T-cell (primary cell): ENCODE measurements at regions not wholly inside any gene's neighbourhood (a gene's known extent, or its start where the extent isn't known, plus 50 kb on each side); places are given as distances from the start of the nearest gene placed in this dataset.
A peak's percentile ranks its signal among the peaks of the same experiment; 100 is the strongest.

Experiments used
- ATAC-seq, 4 experiments: fragments of 200-7000 bp in 3 of 4; fragments of 150-1000 bp in 1 of 4; cut with Tn5 transposase; replicated peaks in 1 of 4; 1 replicate in 3 of 4; 2 replicates in 1 of 4; pipeline ENCODE4 v1.10.0; 2021; ENCODE audit warnings: moderate library complexity in 3 of 4, mild to moderate bottlenecking in 2 of 4, moderate number of reproducible peaks in 1 of 4
- CTCF ChIA-PET, 2 donors: fragments of 300-600 bp; sonication (Branson Sonifier 250); formaldehyde crosslinking; loops; one replicate each; lab custom pipeline; 2022; ENCODE audit warnings: antibody characterized with exemption in 2 of 2; lab: Charles Lee
- POLR2A ChIA-PET, 2 donors: fragments of 300-600 bp; sonication (Branson Sonifier 250); formaldehyde crosslinking; loops; one replicate each; lab custom pipeline; 2022; ENCODE audit warnings: antibody characterized with exemption in 2 of 2; lab: Charles Lee
- DNase-seq, 35 experiments: peaks; one replicate each; pipeline versions ENCODE4 v3.0.0 to v3.0.0-alpha.2; 2013 to 2023
- H3K27ac ChIP-seq: one replicate; pipeline ENCODE4 v1.5.1; 2013; ENCODE audit warnings: low read length
- H3K27me3 ChIP-seq, 2 experiments: replicated peaks in 1 of 2; 1 replicate in 1 of 2; 2 replicates in 1 of 2; pipeline versions ENCODE4 v1.6.1 to v1.7.0; 2013; ENCODE audit warnings: low read length in 1 of 2, mixed read lengths in 1 of 2; ENCODE audit not compliant: control insufficient read depth in 2 of 2, insufficient read depth in 2 of 2; ENCODE audit errors: extremely low read depth in 1 of 2
- H3K36me3 ChIP-seq, 2 donors: 1 replicate in 1 of 2; 2 replicates in 1 of 2; pipeline versions ENCODE4 v1.6.1 to v1.7.0; 2013; ENCODE audit warnings: low read length in 1 of 2; ENCODE audit not compliant: control insufficient read depth in 2 of 2, insufficient read depth in 1 of 2; ENCODE audit errors: extremely low read depth in 1 of 2
- H3K4me1 ChIP-seq, 2 experiments: 1 replicate in 1 of 2; 2 replicates in 1 of 2; pipeline versions ENCODE4 v1.6.1 to v1.7.0; 2013; ENCODE audit warnings: low read length in 2 of 2, mixed read lengths in 1 of 2; ENCODE audit not compliant: insufficient read depth in 2 of 2, control insufficient read depth in 1 of 2; ENCODE audit errors: extremely low read depth in 1 of 2
- H3K4me3 ChIP-seq, 2 donors: 1 replicate in 1 of 2; 2 replicates in 1 of 2; pipeline versions ENCODE4 v1.5.1 to v1.7.0; 2013; ENCODE audit warnings: mild to moderate bottlenecking in 2 of 2, low read length in 1 of 2, moderate library complexity in 1 of 2; ENCODE audit not compliant: control insufficient read depth in 1 of 2; ENCODE audit errors: extremely low read depth in 1 of 2
- H3K9me3 ChIP-seq: 2 replicates; pipeline ENCODE4 v1.7.0; 2013
- H3K27ac Mint-ChIP-seq, 2 donors: one replicate each; pipeline ENCODE4 v1.8.0; 2020 to 2021; ENCODE audit warnings: mild to moderate bottlenecking in 2 of 2, mixed read lengths in 2 of 2
- H3K27me3 Mint-ChIP-seq, 2 donors: one replicate each; pipeline ENCODE4 v1.8.0; 2021 to 2022; ENCODE audit warnings: mixed read lengths in 2 of 2
- H3K36me3 Mint-ChIP-seq: one replicate; pipeline ENCODE4 v1.8.0; 2021; ENCODE audit warnings: mixed read lengths
- H3K4me1 Mint-ChIP-seq, 3 donors: one replicate each; pipeline ENCODE4 v1.8.0; 2020 to 2022; ENCODE audit warnings: mixed read lengths in 3 of 3, mild to moderate bottlenecking in 1 of 3
- H3K4me3 Mint-ChIP-seq, 3 donors: one replicate each; pipeline ENCODE4 v1.8.0; 2020 to 2022; ENCODE audit warnings: mild to moderate bottlenecking in 3 of 3, mixed read lengths in 3 of 3, moderate library complexity in 3 of 3
- H3K9me3 Mint-ChIP-seq, 3 donors: one replicate each; pipeline ENCODE4 v1.8.0; 2020 to 2022; ENCODE audit warnings: mixed read lengths in 3 of 3
- WGBS: methylation state at CpG from one replicate; pipeline ENCODE4 v1.1.5; 2013; ENCODE audit warnings: missing lambda C conversion rate; ENCODE audit not compliant: insufficient coverage; 5-methylcytosine and 5-hydroxymethylcytosine counted together

- no CpG with 5 or more reads among the region's 1 CpG for WGBS
- Histone ChIP-seq H3K27ac (no peak overlapping the region), H3K4me3 (no peak overlapping the region), H3K9me3 (no peaks in the 10 kb centered on the region), H3K27me3 (no peaks in the 10 kb centered on the region), H3K4me1 (no peaks in the 10 kb centered on the region), H3K36me3 (no peaks in the 10 kb centered on the region)
- Mint-ChIP-seq H3K9me3 (peaks cover 4 to 9% (median 5%) of the 10 kb centered on the region in 3 donors), H3K36me3 (no peaks in the 10 kb centered on the region), H3K27ac (no peak overlapping the region), H3K27me3 (no peaks in the 10 kb centered on the region), H3K4me1 (no peaks in the 10 kb centered on the region), H3K4me3 (no peak overlapping the region)
- POLR2A ChIA-PET = no interaction called here
- ATAC-seq (no peak), DNase-seq (no peak)
- CTCF ChIA-PET = interaction anchor here in 1 of 2 donors (0.7 kb wide), 2 partner anchors 17 to 176 kb away, joined by 3 read pairs; no protein-coding TSS in a partner anchor
Measured at GRCh38 chr7:80403686-80404241, 108.1 kb downstream of the GNAT3 start.

- Mint-ChIP-seq H3K27ac (no peak overlapping the region), H3K4me1 (no peaks in the 10 kb centered on the region), H3K36me3 (no peaks in the 10 kb centered on the region), H3K9me3 (peaks cover 0 to 6% (median 2%) of the 10 kb centered on the region in 3 donors), H3K27me3 (no peaks in the 10 kb centered on the region), H3K4me3 (no peak overlapping the region)
- Histone ChIP-seq H3K27me3 (no peaks in the 10 kb centered on the region), H3K9me3 (no peaks in the 10 kb centered on the region), H3K27ac (no peak overlapping the region), H3K4me3 (no peak overlapping the region), H3K4me1 (no peaks in the 10 kb centered on the region), H3K36me3 (no peaks in the 10 kb centered on the region)
- ChIA-PET CTCF (interaction anchor here in 1 of 2 donors (0.8 kb wide), 1 partner anchor 18 kb away, joined by 3 read pairs; no protein-coding TSS in a partner anchor), POLR2A (no interaction called here)
- ATAC-seq (no peak), DNase-seq (no peak)
- WGBS = no CpG with 5 or more reads among the region's 1 CpG
Measured at GRCh38 chr7:80401708-80402107, 110.2 kb downstream of the GNAT3 start.

- WGBS = 60% methylated on average over 1 of the region's 2 CpGs
Measured at GRCh38 chr7:80393786-80394185, 118.1 kb downstream of the GNAT3 start.

GRCh38 chr7:80392229-80393169 lies 119.4 kb downstream of the GNAT3 start:
- Histone ChIP-seq H3K27me3 (no peaks in the 10 kb centered on the region), H3K4me3 (no peak overlapping the region), H3K27ac (no peak overlapping the region), H3K36me3 (no peaks in the 10 kb centered on the region), H3K4me1 (no peaks in the 10 kb centered on the region), H3K9me3 (no peaks in the 10 kb centered on the region)
- Mint-ChIP-seq H3K4me3 (no peak overlapping the region), H3K9me3 (peaks cover 0 to 2% (median 0%) of the 10 kb centered on the region in 3 donors), H3K4me1 (no peaks in the 10 kb centered on the region), H3K27ac (no peak overlapping the region), H3K27me3 (no peaks in the 10 kb centered on the region), H3K36me3 (no peaks in the 10 kb centered on the region)
- DNase-seq (peak in 1 of 35 experiments; percentile 22), ATAC-seq (no peak)
- ChIA-PET POLR2A (interaction anchor here in 1 of 2 donors (0.6 kb wide), 1 partner anchor 497 kb away, joined by 3 read pairs; no protein-coding TSS in a partner anchor), CTCF (interaction anchor here in 1 of 2 donors (0.8 to 1.6 kb wide), 4 partner anchors 14 to 332 kb away, joined by 3 to 9 read pairs (median 4); no protein-coding TSS in a partner anchor)
- WGBS = 88% methylated on average over 1 of the region's 4 CpGs

More at GRCh38 chr7:80393786-80394185, 118.1 kb downstream of the GNAT3 start:
- H3K27ac ChIP-seq = no peak overlapping the region
- Mint-ChIP-seq H3K9me3 (peaks cover 0 to 2% (median 0%) of the 10 kb centered on the region in 3 donors), H3K36me3 (no peaks in the 10 kb centered on the region), H3K4me3 (no peak overlapping the region), H3K4me1 (no peaks in the 10 kb centered on the region), H3K27ac (no peak overlapping the region), H3K27me3 (no peaks in the 10 kb centered on the region)
- no peak overlapping the region for H3K4me3 ChIP-seq
- no peaks in the 10 kb centered on the region for H3K4me1 ChIP-seq
- ChIA-PET POLR2A (no interaction called here), CTCF (no interaction called here)
- ATAC-seq = no peak
- no peaks in the 10 kb centered on the region for H3K36me3 ChIP-seq
- no peak for DNase-seq
- H3K27me3 ChIP-seq = no peaks in the 10 kb centered on the region
- H3K9me3 ChIP-seq = no peaks in the 10 kb centered on the region

- Mint-ChIP-seq H3K27ac (no peak overlapping the region), H3K9me3 (peaks cover 0 to 7% (median 2%) of the 10 kb centered on the region in 3 donors), H3K4me1 (no peaks in the 10 kb centered on the region), H3K27me3 (peaks cover 0 to 4% of the 10 kb centered on the region in 2 donors), H3K4me3 (no peak overlapping the region), H3K36me3 (no peaks in the 10 kb centered on the region)
- no peak for ATAC-seq
- no peaks in the 10 kb centered on the region for H3K36me3 ChIP-seq
- H3K4me1 ChIP-seq = no peaks in the 10 kb centered on the region
- no peak overlapping the region for H3K27ac ChIP-seq
- no CpG with 5 or more reads among the region's 4 CpGs for WGBS
- no peaks in the 10 kb centered on the region for H3K27me3 ChIP-seq
- ChIA-PET CTCF (no interaction called here), POLR2A (no interaction called here)
- H3K4me3 ChIP-seq = no peak overlapping the region
- H3K9me3 ChIP-seq = no peaks in the 10 kb centered on the region
- DNase-seq = no peak
Measured at GRCh38 chr7:80387634-80388193, 124.2 kb downstream of the GNAT3 start.

- ATAC-seq = no peak
- H3K9me3 Mint-ChIP-seq = peaks cover 0 to 7% (median 0%) of the 10 kb centered on the region in 3 donors
- POLR2A ChIA-PET = no interaction called here
- peaks cover 0 to 4% of the 10 kb centered on the region in 2 donors for H3K27me3 Mint-ChIP-seq
- no peaks in the 10 kb centered on the region for H3K27me3 ChIP-seq
- H3K9me3 ChIP-seq = no peaks in the 10 kb centered on the region
- H3K4me3 ChIP-seq = no peak overlapping the region
- no peaks in the 10 kb centered on the region for H3K4me1 Mint-ChIP-seq
- H3K4me3 Mint-ChIP-seq = no peak overlapping the region
- no peaks in the 10 kb centered on the region for H3K4me1 ChIP-seq
- CTCF ChIA-PET = interaction anchor here in 1 of 2 donors (0.6 kb wide), 1 partner anchor 17 kb away, joined by 3 read pairs; no protein-coding TSS in a partner anchor
- no peak overlapping the region for H3K27ac ChIP-seq
- H3K36me3 ChIP-seq = no peaks in the 10 kb centered on the region
- WGBS = 88% methylated on average over 2 of the region's 3 CpGs
- DNase-seq = no peak
- no peak overlapping the region for H3K27ac Mint-ChIP-seq
- H3K36me3 Mint-ChIP-seq = no peaks in the 10 kb centered on the region
Measured at GRCh38 chr7:80386686-80387085, 125.2 kb downstream of the GNAT3 start.
